Right ventricle myocardium superior (tissue), 1 donor: ENCODE measurements at regions not wholly inside any gene's neighbourhood (a gene's known extent, or its start where the extent isn't known, plus 50 kb on each side); places are given as distances from the start of the nearest gene placed in this dataset.
"Not testable (repeated sequence)": the region's sequence is repeated elsewhere in the genome, so short reads cannot be mapped to it uniquely, and the experiment has no call there.

Experiments
- ATAC-seq: fragments of 200-7000 bp; cut with Tn5 transposase; one replicate; pipeline ENCODE4 v1.9.1; 2020; ENCODE audit warnings: mild to moderate bottlenecking; ENCODE audit not compliant: poor library complexity
- DNase-seq: peaks from one replicate; pipeline ENCODE4 v3.0.0-alpha.2; 2020
- intact Hi-C: fragments of 100-400 bp; cut with DNase I; formaldehyde crosslinking; loops from one replicate; pipeline ENCODE4 v1.11.2; 2022
- donor health status: DM: no; HTN: yes; CAD: no; lungs with severe emphysema.

GRCh38 chr2:179336782-179337534, 72.3 kb upstream of the SESTD1 start:
- DNase-seq (peak; percentile 41), ATAC-seq (peak; percentile 17)
- intact Hi-C loops = no loop called here

- DNase-seq = no peak
- ATAC-seq = no peak
- intact Hi-C loops = no loop called here
Observed at GRCh38 chr2:179335732-179336131, 71.1 kb upstream of the SESTD1 start.

GRCh38 chr2:179332903-179333302, 68.3 kb upstream of the SESTD1 start:
- intact Hi-C loops = no loop called here
- ATAC-seq = no peak
- no peak for DNase-seq

- ATAC-seq (no peak), DNase-seq (no peak)
- intact Hi-C loops = no loop called here
Observed at GRCh38 chr2:179331061-179331460, 66.4 kb upstream of the SESTD1 start.

GRCh38 chr2:179322289-179322688, 57.7 kb upstream of the SESTD1 start:
- DNase-seq (no peak), ATAC-seq (no peak)
- intact Hi-C loops = no loop called here

- ATAC-seq, intact Hi-C loops, DNase-seq: not testable (repeated sequence)
Observed at GRCh38 chr2:179321034-179321433, 56.4 kb upstream of the SESTD1 start.

- ATAC-seq, DNase-seq, intact Hi-C loops: not testable (repeated sequence)
Observed at GRCh38 chr2:179314729-179315128, 50.1 kb upstream of the SESTD1 start.
